ENCODE measurements at regions not wholly inside any gene's neighbourhood (a gene's known extent, or its start where the extent isn't known, plus 50 kb on each side); places are given as distances from the start of the nearest gene placed in this dataset.

DNA sequence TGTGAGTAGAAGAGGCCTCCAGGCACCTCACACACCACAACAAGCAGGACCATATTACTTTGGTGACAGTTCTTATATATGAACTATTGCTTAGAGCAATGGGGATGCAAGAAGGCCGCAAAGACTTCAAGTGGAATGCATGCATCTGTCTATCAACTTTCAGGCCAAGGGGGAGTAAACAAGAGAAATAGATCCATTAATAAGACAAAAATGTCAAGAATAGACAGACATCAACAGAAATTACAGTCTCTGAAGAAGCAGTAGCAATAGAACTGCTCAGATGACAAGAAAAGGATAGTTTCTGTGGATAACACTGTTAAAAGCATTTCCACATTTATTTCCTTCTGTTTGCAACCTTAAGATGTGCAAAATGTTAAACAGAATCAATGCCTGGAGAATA is 1057.7 kb downstream of the UQCRFS1 start:
- TF ChIP-seq, protein P1, sequence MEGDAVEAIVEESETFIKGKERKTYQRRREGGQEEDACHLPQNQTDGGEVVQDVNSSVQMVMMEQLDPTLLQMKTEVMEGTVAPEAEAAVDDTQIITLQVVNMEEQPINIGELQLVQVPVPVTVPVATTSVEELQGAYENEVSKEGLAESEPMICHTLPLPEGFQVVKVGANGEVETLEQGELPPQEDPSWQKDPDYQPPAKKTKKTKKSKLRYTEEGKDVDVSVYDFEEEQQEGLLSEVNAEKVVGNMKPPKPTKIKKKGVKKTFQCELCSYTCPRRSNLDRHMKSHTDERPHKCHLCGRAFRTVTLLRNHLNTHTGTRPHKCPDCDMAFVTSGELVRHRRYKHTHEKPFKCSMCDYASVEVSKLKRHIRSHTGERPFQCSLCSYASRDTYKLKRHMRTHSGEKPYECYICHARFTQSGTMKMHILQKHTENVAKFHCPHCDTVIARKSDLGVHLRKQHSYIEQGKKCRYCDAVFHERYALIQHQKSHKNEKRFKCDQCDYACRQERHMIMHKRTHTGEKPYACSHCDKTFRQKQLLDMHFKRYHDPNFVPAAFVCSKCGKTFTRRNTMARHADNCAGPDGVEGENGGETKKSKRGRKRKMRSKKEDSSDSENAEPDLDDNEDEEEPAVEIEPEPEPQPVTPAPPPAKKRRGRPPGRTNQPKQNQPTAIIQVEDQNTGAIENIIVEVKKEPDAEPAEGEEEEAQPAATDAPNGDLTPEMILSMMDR (IDR thresholded peaks at IDR 0.05; ENCODE audit: control extremely low read depth, extremely low read depth, low read depth, missing control alignments), result no peak
- ChIA-PET POLR2A (no interaction called here), CTCF (interaction anchor here (1.3 kb wide), 1 partner anchor 14 kb away, joined by 3 read pairs; no protein-coding TSS in a partner anchor)
- DNase-seq (ENCODE audit: extremely low spot score), result no peak

GRCh38 chr19:28154077-28154476 is 1058.9 kb downstream of the UQCRFS1 start:
- DNase-seq (ENCODE audit: extremely low spot score), result no peak
- ChIA-PET CTCF (interaction anchor here (1.3 to 3.5 kb wide), 2 partner anchors 11 to 13 kb away, joined by 3 to 15 read pairs; no protein-coding TSS in a partner anchor), POLR2A (no interaction called here)
- TF ChIP-seq, protein P1 (IDR thresholded peaks at IDR 0.05; ENCODE audit: control extremely low read depth, extremely low read depth, low read depth, missing control alignments), result no peak

GRCh38 chr19:28153123-28153522 is 1059.8 kb downstream of the UQCRFS1 start:
- no peak for DNase-seq (ENCODE audit: extremely low spot score)
- TF ChIP-seq, protein P1 (IDR thresholded peaks at IDR 0.05; ENCODE audit: control extremely low read depth, extremely low read depth, low read depth, missing control alignments), result no peak
- CTCF ChIA-PET, result interaction anchor here (1.1 to 3.5 kb wide), 4 partner anchors 8 to 179 kb away, joined by 3 to 15 read pairs (median 4); no protein-coding TSS in a partner anchor
- POLR2A ChIA-PET, result no interaction called here

GRCh38 chr19:28152195-28152594 is 1060.8 kb downstream of the UQCRFS1 start:
- CTCF ChIA-PET, result interaction anchor here (1.1 to 3.5 kb wide), 3 partner anchors 8 to 178 kb away, joined by 3 to 15 read pairs (median 3); no protein-coding TSS in a partner anchor
- no peak for DNase-seq (ENCODE audit: extremely low spot score)
- POLR2A ChIA-PET, result no interaction called here
- TF ChIP-seq, protein P1 (IDR thresholded peaks at IDR 0.05; ENCODE audit: control extremely low read depth, extremely low read depth, low read depth, missing control alignments), result no peak

DNA sequence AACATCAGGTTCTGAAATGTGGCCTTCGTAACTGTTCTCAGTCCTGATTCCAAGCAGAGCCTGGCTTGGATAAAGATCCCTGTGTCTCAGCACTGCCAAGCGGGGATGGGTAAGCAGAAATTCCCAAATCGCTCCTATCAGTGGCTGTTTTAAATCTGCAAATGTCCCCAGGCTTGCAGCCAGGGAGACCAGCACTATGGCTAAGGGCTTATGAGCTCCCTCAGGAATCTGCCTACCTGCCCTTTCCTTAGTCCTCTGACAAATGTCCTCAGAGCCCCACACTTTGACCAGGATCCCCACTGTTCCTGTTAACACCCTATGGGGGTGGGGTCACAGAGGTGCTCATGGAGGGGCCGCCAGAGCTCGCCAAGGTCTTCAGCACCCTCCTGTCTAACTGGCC is 1062.8 kb downstream of the UQCRFS1 start:
- TF ChIP-seq, protein P1 (IDR thresholded peaks at IDR 0.05; ENCODE audit: control extremely low read depth, extremely low read depth, low read depth, missing control alignments), result no peak
- no peak for DNase-seq (ENCODE audit: extremely low spot score)
- CTCF ChIA-PET, result interaction anchor here (0.6 kb wide), 1 partner anchor 24 kb away, joined by 3 read pairs; no protein-coding TSS in a partner anchor
- POLR2A ChIA-PET, result no interaction called here

DNA sequence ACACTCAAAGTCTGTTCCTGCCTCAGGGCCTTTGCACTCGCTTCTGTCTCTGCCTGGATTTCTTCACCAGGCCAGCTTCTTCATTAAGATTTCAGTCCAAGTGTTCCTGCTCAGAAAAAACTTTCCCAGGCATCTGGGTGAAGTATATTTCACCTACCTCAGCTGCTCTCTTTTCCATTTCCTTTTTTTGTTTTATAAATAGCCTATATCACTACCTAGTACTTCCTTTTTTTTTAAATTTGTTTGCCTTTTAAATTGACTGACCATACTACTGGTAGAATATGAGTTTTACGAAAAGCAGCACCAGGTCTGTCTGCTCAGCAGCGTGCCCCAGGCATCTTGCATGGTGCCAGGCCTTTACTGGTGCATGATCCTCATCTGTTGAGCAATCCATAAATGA is 1064.4 kb downstream of the UQCRFS1 start:
- POLR2A ChIA-PET, result no interaction called here
- TF ChIP-seq, protein P1 (IDR thresholded peaks at IDR 0.05; ENCODE audit: control extremely low read depth, extremely low read depth, low read depth, missing control alignments), result no peak
- CTCF ChIA-PET, result interaction anchor here (1.5 to 1.7 kb wide), 2 partner anchors 38 to 48 kb away, joined by 3 to 5 read pairs; no protein-coding TSS in a partner anchor
- no peak for DNase-seq (ENCODE audit: extremely low spot score)
